OCI-LY1 (cell line): ENCODE measurements at regions not wholly inside any gene's neighbourhood (a gene's known extent, or its start where the extent isn't known, plus 50 kb on each side); places are given as distances from the start of the nearest gene placed in this dataset.

Experiments used
- EZH2 ChIP-seq: fragments of 200-600 bp; sonication (generic), shearing (Covaris generic); IDR thresholded peaks from 2 replicates; pipeline ENCODE4 v1.8.0; 2017; ENCODE audit warnings: borderline replicate concordance, mixed run types, mild to moderate bottlenecking, antibody characterized with exemption, low read length, moderate library complexity, mixed read lengths
- TF ChIP-seq, protein P1 (sequence below): fragments of 200-600 bp; sonication (generic), shearing (Covaris generic); IDR thresholded peaks from 2 replicates; pipeline ENCODE4 v1.5.1; 2017; ENCODE audit warnings: mild to moderate bottlenecking, antibody characterized with exemption, low read length, moderate library complexity, mixed read lengths

- TF ChIP-seq, protein P1, sequence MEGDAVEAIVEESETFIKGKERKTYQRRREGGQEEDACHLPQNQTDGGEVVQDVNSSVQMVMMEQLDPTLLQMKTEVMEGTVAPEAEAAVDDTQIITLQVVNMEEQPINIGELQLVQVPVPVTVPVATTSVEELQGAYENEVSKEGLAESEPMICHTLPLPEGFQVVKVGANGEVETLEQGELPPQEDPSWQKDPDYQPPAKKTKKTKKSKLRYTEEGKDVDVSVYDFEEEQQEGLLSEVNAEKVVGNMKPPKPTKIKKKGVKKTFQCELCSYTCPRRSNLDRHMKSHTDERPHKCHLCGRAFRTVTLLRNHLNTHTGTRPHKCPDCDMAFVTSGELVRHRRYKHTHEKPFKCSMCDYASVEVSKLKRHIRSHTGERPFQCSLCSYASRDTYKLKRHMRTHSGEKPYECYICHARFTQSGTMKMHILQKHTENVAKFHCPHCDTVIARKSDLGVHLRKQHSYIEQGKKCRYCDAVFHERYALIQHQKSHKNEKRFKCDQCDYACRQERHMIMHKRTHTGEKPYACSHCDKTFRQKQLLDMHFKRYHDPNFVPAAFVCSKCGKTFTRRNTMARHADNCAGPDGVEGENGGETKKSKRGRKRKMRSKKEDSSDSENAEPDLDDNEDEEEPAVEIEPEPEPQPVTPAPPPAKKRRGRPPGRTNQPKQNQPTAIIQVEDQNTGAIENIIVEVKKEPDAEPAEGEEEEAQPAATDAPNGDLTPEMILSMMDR: no peak
- TF ChIP-seq EZH2: no peak
These were observed 117.7 kb upstream of the TMEM106B start for GRCh38 chr7:12093365-12093764.
